ENCODE measurements at regions not wholly inside any gene's neighbourhood (a gene's known extent, or its start where the extent isn't known, plus 50 kb on each side); places are given as distances from the start of the nearest gene placed in this dataset.

- TF ChIP-seq, protein P1, sequence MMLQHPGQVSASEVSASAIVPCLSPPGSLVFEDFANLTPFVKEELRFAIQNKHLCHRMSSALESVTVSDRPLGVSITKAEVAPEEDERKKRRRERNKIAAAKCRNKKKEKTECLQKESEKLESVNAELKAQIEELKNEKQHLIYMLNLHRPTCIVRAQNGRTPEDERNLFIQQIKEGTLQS (IDR thresholded peaks at IDR 0.05) = no peak
- TF ChIP-seq POLR2AphosphoS5 (IDR thresholded peaks at IDR 0.05; ENCODE audit: low read depth, low read length) (no peak), RAD21 (IDR thresholded peaks at IDR 0.05; ENCODE audit: low read depth) (no peak), ELF1 (IDR thresholded peaks at IDR 0.05; ENCODE audit: borderline replicate concordance, low read depth) (no peak), ZNF274 (IDR thresholded peaks at IDR 0.05; ENCODE audit: low read depth, low read length) (no peak), MAX (IDR thresholded peaks at IDR 0.05) (no peak), TCF7L2 (IDR thresholded peaks at IDR 0.05; ENCODE audit: borderline replicate concordance, extremely low read depth, insufficient read depth, insufficient read length) (no peak), EZH2phosphoT487 (IDR thresholded peaks at IDR 0.05; ENCODE audit: borderline replicate concordance) (no peak), EZH2 (IDR thresholded peaks at IDR 0.05) (no peak)
Observed at GRCh38 chr12:59036347-59036746, 116.0 kb upstream of the LRIG3 start (continued).

DNA sequence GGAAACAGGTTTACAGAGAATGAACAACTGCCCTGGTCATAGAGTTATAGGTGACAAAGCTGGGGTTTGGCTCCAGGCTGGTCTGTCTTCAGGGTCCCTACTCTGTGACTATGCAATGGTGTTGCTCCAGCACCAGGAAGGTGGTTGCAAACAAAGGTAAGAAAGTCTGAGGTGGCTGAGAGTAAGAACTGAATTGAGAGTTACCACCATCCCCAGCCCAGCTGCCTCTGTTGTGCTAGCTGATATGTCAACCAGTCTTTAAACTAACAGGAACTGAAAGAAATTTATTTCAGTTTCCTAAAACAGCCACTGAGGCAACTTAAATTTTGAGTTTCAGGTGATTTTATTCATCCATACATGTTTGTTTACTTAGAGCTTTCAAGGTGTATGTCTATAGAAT is 111.0 kb upstream of the LRIG3 start:
- BruUV-seq (replicated peaks) = no TSS peak
- Histone ChIP-seq H3K79me2 (ENCODE audit: insufficient read depth, low read length) (no peaks in the 10 kb centered on the region), H3K9me3 (ENCODE audit: control insufficient read depth in 1 of 2, insufficient read depth in 1 of 2, low read depth in 1 of 2, low read length in 2 of 2) (no peaks in the 10 kb centered on the region), H4K20me1 (ENCODE audit: insufficient read depth) (no peaks in the 10 kb centered on the region), H2AFZ (ENCODE audit: low read depth, low read length, poor library complexity, severe bottlenecking) (no peak overlapping the region), H3K9ac (ENCODE audit: low read length) (no peak overlapping the region), H3K27me3 (ENCODE audit: insufficient read depth, low read length) (no peaks in the 10 kb centered on the region), H3K4me3 (replicated peaks in 1 of 2; ENCODE audit: low read depth in 1 of 2, low read length in 2 of 2) (no peak overlapping the region), H3K27ac (ENCODE audit: low read depth, low read length) (no peak overlapping the region), H3K9me2 (ENCODE audit: insufficient read depth) (no peaks in the 10 kb centered on the region), H3K4me2 (ENCODE audit: low read length) (no peak overlapping the region), H3K36me3 (ENCODE audit: control insufficient read depth in 1 of 2, insufficient read depth in 2 of 2, low read length in 2 of 2) (no peaks in the 10 kb centered on the region), H3K4me1 (ENCODE audit: control insufficient read depth in 1 of 2, insufficient read depth in 2 of 2, low read length in 2 of 2) (no peaks in the 10 kb centered on the region)
- ATAC-seq = no peak
- intact Hi-C loops (cut with micrococcal nuclease) = no loop called here
- no peak for DNase-seq (ENCODE audit: low read depth, low spot score)
- POLR2A ChIA-PET = no interaction called here
- CTCF ChIA-PET = no interaction called here
- RAD21 ChIA-PET (ENCODE audit: low non-redundant PET in 1 of 2, low total read pairs in 2 of 2, uncharacterized antibody in 2 of 2, unreplicated experiment in 2 of 2) = no interaction called here
- no peak for TF ChIP-seq POLR2AphosphoS5 (IDR thresholded peaks at IDR 0.05; ENCODE audit: low read depth, low read length)
- TF ChIP-seq YY1 (IDR thresholded peaks at IDR 0.05; ENCODE audit: extremely low read depth, insufficient replicate concordance, low read depth, low read length) = no peak
- TF ChIP-seq, protein P2, sequence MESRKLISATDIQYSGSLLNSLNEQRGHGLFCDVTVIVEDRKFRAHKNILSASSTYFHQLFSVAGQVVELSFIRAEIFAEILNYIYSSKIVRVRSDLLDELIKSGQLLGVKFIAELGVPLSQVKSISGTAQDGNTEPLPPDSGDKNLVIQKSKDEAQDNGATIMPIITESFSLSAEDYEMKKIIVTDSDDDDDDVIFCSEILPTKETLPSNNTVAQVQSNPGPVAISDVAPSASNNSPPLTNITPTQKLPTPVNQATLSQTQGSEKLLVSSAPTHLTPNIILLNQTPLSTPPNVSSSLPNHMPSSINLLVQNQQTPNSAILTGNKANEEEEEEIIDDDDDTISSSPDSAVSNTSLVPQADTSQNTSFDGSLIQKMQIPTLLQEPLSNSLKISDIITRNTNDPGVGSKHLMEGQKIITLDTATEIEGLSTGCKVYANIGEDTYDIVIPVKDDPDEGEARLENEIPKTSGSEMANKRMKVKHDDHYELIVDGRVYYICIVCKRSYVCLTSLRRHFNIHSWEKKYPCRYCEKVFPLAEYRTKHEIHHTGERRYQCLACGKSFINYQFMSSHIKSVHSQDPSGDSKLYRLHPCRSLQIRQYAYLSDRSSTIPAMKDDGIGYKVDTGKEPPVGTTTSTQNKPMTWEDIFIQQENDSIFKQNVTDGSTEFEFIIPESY (IDR thresholded peaks at IDR 0.05; ENCODE audit: extremely low read depth, insufficient replicate concordance, low read length) = no peak
- TF ChIP-seq FOSL1 (IDR thresholded peaks at IDR 0.05; ENCODE audit: low read depth) = no peak
- no peak for TF ChIP-seq TCF7L2 (IDR thresholded peaks at IDR 0.05; ENCODE audit: borderline replicate concordance, extremely low read depth, insufficient read depth, insufficient read length)
- no peak for TF ChIP-seq ZFX (IDR thresholded peaks at IDR 0.05)
- TF ChIP-seq EGR1 (IDR thresholded peaks at IDR 0.05; ENCODE audit: low read depth) = no peak
- no peak for TF ChIP-seq EZH2phosphoT487 (IDR thresholded peaks at IDR 0.05; ENCODE audit: borderline replicate concordance)
- TF ChIP-seq SIN3A (IDR thresholded peaks at IDR 0.05; ENCODE audit: low read depth) = no peak
- no peak for TF ChIP-seq RAD21 (IDR thresholded peaks at IDR 0.05; ENCODE audit: low read depth)
- TF ChIP-seq MAX (IDR thresholded peaks at IDR 0.05) = no peak
- TF ChIP-seq CEBPB (IDR thresholded peaks at IDR 0.05; ENCODE audit: low read depth) = no peak
- TF ChIP-seq, protein P3, sequence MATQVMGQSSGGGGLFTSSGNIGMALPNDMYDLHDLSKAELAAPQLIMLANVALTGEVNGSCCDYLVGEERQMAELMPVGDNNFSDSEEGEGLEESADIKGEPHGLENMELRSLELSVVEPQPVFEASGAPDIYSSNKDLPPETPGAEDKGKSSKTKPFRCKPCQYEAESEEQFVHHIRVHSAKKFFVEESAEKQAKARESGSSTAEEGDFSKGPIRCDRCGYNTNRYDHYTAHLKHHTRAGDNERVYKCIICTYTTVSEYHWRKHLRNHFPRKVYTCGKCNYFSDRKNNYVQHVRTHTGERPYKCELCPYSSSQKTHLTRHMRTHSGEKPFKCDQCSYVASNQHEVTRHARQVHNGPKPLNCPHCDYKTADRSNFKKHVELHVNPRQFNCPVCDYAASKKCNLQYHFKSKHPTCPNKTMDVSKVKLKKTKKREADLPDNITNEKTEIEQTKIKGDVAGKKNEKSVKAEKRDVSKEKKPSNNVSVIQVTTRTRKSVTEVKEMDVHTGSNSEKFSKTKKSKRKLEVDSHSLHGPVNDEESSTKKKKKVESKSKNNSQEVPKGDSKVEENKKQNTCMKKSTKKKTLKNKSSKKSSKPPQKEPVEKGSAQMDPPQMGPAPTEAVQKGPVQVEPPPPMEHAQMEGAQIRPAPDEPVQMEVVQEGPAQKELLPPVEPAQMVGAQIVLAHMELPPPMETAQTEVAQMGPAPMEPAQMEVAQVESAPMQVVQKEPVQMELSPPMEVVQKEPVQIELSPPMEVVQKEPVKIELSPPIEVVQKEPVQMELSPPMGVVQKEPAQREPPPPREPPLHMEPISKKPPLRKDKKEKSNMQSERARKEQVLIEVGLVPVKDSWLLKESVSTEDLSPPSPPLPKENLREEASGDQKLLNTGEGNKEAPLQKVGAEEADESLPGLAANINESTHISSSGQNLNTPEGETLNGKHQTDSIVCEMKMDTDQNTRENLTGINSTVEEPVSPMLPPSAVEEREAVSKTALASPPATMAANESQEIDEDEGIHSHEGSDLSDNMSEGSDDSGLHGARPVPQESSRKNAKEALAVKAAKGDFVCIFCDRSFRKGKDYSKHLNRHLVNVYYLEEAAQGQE (IDR thresholded peaks at IDR 0.05; ENCODE audit: low read depth) = no peak
- TF ChIP-seq SRF (IDR thresholded peaks at IDR 0.05; ENCODE audit: low read depth) = no peak
- TF ChIP-seq CBX3 (IDR thresholded peaks at IDR 0.05; ENCODE audit: low read depth) = no peak
- no peak for TF ChIP-seq ELF1 (IDR thresholded peaks at IDR 0.05; ENCODE audit: borderline replicate concordance, low read depth)
- no peak for TF ChIP-seq SP1 (IDR thresholded peaks at IDR 0.05; ENCODE audit: low read depth)
